IPS DF 4.7 (cell line): ENCODE measurements at regions not wholly inside any gene's neighbourhood (a gene's known extent, or its start where the extent isn't known, plus 50 kb on each side); places are given as distances from the start of the nearest gene placed in this dataset.
A peak's percentile ranks its signal among the peaks of the same experiment; 100 is the strongest.

Source experiments
- DNase-seq: peaks from one replicate; pipeline ENCODE4 v3.0.0-alpha.2; 2013; ENCODE audit warnings: low spot score; ENCODE audit errors: extremely low read depth

DNA sequence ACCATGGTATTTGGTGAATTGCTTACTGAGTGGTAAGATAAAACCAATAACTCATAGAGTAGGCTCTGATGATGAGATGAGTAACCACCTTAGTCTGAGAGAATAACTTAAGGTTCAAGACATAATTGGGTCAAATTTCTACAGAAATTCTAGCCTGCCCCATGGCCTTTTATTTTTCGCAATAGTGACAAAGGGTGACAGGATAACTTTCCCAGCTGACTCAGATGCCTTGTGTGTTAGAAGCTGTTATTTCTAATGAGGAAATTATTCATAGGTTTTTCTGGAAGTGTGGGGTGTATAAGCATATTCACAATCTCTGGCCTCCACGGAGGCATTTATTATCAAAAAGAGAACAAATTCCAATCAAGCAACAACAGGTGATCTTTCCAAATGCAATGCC lies 159.0 kb downstream of the NUP35 start:
- no peak for DNase-seq

DNA sequence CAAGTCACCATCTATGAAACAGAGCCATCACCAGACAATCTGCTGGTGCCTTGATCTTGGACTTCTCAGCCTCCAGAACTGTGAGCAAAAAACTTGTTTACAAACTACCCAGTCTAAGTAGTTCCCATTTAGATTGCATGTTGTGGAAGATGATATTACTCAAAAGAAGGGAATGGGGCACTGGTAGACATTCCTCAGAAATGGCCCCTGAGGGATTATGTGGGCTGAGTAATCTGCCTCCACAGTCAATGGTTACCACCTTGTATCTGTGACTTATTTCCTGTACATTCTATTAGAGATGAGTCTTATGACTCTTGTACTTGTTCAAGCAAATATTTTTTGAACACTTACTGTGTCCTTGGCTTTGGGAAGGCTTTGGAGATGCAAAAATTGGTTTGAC lies 160.4 kb downstream of the NUP35 start:
- no peak for DNase-seq

DNA sequence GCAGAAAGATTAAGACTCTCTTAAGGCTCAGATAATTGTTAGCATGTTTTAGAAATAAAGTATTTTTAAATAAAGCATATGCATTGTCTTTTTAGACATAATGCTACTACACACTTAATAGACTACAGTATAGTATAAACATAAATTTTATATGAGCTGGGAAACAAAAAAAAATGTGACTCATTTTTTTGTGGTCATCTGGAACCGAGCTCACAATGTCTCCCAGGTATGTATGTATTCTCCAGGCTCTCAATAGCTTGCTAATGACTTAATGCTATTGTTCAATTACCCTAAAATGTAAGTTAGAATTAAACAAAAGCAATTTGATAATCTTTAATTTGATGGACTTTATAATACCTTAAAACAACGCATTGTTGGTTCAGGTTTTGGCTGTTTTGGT lies 167.2 kb downstream of the NUP35 start:
- no peak for DNase-seq

DNA sequence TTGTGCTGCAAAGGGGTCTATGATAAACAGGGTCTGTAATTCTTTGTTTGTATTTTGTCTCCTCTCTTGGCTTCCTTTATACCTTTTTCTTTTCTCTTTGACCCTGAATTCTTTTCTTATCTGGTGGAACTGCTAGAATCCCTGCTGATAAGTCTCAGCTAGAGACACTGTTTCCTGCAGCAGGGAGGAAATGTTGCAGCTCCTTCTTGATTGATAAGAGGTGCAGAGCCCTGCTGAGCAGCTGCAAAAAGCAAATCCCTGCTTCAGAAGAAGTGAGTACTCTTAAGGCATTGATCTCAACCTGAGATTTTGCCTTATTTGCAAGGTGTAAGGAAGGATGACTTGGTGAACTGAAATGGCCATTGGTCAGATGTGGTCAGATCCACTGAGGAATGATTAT lies 167.8 kb downstream of the NUP35 start:
- peak; percentile 5 for DNase-seq

DNA sequence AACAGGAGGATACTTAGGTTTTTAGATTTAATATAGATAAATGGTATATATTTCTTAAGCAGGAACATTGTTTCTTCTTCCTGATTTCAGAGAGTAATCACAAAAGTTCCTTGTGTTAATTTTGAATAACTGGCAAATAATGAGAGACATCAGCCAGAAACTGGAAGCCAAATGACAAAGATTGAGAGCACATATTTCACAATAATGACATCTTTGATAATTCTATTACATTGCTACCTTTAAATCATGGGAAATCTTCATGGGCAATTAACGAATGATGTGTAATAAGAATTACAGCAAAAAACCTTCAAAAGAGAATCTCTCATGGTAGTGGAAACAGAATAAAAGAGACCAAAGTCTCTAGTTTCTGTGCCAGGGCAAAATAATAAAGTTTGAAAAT lies 215.1 kb downstream of the NUP35 start:
- no peak for DNase-seq

DNA sequence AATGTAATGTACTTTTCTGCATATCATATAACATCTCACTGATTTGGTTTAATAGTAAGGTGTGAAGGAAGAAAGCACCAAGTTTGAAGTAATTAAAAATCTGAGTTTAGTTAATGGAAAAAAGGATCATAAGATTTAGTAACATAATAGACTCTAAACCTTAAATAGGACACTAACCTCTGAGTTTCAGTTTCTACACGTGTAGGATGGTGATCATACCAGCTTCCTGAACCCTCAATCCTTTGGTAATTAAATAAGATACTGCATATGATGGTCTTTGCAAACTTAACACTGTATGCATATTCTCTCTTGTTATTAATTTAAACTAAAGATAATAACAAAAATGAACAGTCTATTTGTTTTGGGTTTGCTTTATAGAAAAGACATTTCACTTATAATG lies 216.8 kb downstream of the NUP35 start:
- DNase-seq = no peak

DNA sequence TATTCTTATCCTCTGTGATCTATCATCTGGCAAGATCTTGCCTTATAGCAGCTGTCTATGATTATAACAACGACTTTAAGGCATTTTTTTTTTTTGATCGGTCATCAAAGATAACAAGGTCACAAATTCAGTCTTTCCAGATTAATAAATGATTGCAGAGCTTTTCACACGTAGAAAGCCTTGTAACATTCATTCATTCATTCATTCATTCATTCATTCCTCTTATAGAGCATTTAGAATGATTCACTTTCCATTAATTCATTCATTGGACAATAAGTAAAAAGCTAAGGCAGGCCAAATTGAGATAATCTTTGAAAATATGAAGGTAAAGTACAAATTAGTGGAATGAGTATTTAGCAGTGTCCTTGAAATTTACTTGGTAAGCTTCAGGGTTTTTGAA lies 223.7 kb downstream of the NUP35 start:
- DNase-seq = no peak

DNA sequence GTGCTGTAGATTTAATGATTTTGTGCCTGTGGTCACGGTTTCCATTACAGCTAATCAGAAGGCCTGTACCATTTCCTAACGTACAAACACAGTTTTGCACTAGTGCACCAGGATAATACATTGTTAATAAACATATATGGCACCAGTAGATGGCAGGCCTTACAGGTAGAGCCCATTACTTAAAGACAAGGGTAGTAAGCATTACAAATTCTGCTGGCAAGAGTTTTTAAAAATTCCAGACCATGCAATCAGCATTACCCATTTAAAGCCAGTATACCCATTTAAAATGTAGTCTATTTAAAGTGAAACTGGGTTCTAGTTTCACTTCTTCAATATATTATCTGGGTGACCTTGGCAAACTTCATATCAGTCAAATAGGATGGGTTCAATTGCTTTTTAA lies 224.2 kb downstream of the NUP35 start:
- no peak for DNase-seq

DNA sequence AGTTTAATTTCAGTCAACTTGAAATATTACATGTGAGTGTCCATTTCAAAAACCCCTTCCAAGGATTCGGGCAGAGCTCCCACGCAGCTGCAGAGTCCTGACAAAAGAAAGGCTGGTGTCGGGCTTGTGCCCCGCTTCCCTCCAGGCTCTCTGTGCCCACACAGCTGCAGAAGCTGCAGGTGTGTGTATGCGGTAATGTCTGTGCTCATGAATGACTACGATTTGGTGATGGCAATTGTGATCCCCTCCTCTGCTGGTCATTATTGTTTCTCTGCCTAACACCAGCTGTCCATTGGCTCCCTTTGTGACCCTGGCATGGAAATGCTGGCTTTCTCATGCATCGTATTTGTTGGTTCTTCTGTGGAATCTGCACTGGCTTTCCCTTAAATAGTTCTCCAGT lies 224.8 kb downstream of the NUP35 start:
- no peak for DNase-seq

DNA sequence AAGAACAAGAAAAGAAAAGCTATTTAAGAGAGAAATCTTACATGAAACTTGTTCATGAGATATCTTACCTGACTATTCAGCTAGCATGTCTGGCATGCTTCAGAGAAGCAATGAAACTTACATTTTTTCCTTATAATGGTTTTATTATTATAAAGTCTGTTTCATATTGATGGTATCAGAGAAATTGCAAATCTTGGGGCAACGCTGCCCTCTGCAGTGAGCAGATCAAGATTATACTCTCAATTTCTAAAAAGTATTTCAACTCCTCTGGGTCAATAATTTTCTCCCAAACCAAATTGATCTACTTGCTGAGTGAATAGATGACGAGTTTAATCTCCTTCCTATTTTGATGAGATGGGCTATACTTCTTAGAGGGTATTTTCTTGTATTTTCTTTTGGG lies 235.6 kb downstream of the NUP35 start:
- DNase-seq = no peak

DNA sequence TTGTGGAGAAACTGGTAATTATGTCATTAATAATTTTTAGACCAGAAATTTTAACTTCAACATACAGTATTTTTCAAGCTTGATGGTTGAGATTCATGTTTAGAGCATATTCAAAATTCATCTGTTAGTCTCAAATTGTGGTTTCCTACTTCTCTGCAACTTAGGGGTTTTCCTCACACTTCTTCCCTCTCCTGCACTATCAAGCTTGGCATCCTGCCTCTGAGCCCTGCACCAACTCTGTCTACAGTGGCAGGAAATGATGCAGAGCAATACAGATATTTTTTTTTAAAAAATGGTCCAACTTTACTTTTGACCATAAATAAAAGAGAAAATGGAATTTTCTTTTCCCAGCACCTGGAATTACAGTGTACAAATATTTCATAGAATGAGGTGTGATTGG lies 247.3 kb downstream of the NUP35 start:
- no peak for DNase-seq

DNA sequence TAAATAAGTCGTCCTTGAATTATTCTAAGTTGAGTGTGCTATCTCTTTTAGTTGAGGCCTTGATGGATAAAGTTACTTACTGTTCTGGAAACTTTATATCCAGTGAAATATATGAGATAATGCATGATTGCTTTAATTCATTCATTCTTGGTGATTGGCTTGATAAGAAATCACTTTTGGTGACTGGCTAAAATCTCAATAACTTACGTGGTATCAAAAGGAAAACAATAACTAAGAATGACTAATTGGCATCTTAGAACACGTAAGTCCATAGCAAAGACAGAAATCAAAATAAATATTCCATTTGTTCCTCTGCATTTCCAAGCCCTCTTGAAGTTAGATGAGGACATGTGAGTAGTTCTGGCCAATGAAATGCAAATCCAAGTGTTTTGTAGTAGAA lies 251.6 kb downstream of the NUP35 start:
- no peak for DNase-seq

DNA sequence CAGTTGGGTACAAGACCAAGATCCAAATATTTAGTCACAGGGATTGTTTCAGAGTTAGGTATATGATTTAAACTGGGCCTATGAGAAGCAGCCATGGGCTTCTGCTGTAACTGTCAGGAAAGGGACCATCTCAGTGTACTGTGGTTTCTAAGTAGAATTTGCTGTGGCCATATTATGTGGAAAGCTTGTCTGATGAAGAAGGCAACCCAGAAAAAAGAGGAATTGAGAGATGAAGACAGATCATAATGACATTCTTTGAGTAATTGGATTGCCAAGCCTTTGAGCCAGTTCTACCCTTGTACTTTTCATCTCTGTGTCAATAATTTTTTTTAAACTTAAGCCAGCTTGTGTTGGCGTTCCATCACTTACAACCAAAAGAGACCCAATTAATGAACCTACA lies 259.6 kb downstream of the NUP35 start:
- no peak for DNase-seq

DNA sequence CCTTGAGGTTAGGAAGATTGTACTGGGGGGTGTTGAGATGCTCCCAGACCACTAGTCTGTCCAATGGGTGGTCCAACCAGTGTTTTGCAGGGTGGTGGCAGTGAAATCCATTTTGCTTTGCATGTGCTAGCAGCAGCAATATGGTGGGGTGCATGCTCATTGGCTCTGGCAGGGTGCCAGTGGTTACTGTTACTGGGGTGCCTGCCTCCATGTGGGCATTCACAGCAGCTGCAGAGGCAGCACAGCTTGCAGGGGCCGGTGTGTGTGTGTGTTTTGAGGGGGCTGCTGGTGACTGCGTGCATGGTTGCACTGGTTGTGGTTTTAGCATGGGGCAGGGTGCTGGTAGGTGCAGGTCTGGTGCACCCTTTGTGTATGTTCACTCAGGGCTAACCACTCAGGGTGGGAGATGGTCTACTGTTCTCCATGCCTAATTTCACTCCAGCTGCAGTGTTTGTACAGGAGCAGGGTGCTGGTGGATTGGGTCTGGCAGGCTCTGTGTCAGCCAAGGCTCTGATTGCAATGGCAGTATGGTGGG lies 265.4 kb downstream of the NUP35 start:
- no peak for DNase-seq

DNA sequence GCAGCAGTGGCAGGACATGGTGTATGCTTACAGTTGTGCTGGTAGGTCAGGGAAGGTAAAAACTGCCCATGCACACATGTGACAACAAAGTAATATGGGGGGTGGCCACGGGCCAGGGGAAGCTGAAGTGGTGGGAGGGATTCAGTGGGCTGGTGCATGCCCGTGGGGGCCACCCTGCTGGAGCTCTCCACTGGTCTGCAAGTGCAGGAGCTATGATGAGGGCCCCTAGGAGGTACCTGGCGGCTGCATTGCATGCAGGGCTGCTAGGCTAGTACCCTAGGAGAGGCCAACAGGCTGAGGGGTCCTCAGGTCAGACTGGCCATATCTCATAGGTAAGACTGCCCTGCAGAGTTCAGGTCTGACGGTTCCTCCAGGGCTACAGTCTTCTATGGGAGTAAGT lies 265.9 kb downstream of the NUP35 start:
- DNase-seq = no peak

DNA sequence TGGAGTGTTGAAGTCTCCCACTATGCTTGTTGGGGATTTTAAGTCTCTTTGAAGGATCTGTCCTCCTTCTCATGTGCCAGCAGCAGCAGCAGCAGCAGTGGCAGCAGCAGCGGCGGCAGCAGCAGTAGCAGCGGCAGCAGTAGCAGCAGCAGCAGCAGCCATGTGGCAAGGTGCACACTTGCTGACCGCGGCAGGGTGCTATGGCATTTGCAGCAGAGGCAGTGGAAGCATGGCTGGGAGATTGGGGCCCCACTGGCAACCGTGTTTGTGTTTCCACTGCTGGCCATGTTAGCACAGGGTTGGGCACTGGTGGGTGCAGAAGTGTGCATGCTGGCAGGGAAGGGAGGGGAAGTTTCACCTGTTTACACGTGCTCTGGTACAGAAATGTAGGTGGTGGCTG lies 280.1 kb downstream of the NUP35 start:
- no peak for DNase-seq

DNA sequence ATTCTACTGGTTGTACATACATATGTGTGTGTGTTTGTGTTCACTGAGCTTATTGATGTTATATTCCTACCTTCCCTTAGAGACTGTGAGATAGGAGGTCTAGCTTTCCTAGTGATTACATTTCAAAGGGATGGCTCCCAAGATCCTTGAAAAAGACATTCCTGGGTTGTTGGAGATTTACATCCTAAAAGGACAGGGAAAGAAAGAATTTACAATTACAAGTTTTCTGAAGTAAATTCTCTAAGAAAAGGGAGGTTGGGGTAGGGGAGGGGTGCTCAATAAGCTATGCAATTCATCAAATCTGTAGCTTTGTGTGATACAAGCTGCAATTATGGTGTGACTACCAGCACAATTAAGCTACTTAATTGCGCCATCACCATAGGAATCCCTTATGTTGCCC lies 284.3 kb downstream of the NUP35 start:
- no peak for DNase-seq

DNA sequence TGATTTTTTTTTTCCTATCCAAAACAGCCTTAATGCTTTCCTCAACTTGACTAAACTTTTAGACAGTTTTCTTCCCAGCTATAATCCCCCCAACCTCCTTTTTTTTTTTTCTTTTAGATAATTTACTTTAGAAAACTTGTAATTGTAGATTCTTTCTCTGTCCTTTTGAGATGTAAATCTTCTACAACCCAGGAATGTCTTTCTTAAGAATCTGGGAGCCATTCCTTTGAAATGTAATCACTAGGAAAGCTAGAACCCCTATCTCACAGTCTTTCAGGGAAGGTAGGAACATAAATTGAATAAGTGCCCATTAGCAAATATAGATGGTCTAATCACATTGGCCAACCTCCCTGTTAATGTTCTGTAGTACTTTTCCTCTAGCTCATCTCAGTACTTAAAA lies 285.4 kb downstream of the NUP35 start:
- no peak for DNase-seq

DNA sequence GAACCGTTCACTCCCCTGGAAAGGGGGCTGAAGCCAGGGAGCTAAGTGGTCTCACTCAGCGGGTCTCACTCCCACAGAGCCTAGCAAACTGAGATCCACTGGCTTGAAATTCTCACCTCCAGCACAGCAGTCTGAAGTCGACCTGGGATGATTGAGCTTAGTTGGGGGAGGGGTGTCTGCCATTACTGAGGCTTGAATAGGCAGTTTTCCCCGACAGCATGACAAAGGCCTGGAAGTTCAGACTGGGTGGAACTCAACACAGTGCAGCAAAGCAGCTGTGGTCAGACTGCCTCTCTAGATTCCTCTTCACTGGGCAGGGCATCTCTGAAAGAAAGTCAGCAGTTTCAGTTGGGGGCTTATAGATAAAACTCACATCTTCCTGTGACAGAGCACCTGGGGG lies 292.5 kb downstream of the NUP35 start:
- DNase-seq = no peak

DNA sequence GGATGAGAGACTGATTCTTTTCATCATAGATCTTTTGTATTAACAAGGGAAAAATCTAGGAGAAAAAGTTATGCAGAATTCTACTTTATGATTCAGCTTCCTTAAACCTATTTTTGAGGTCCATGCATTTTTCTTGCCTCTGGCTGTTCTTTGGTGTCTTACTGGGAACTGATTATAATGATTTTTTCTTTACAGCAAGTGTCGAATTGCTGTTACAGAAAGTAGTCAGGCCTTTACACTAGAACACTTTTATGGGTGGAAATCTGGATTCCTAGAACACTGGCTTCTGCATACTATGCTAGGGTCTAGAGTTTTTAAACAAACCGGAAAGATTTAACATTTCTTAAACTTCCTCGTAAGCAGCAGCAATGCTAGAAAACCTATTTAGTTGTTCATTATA lies 302.6 kb downstream of the NUP35 start:
- DNase-seq = no peak

DNA sequence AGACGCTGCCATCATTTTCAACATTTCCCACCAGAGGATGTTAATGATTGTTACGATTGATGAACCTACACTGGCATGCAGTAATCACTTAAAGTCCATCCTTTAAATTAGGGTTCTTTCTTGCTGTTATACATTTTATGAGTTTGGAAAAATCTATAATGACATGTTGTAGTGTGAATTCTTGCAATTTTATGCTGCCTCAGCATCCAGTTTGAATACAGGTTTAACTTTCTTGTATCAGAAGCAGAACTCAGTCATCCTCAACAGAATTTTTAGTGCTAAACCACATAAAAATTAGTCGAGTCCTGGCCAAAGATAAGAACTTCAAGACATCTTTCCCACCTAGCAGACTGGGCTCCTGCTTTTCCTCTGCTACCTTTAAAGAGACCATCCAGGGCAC lies 303.3 kb downstream of the NUP35 start:
- no peak for DNase-seq

DNA sequence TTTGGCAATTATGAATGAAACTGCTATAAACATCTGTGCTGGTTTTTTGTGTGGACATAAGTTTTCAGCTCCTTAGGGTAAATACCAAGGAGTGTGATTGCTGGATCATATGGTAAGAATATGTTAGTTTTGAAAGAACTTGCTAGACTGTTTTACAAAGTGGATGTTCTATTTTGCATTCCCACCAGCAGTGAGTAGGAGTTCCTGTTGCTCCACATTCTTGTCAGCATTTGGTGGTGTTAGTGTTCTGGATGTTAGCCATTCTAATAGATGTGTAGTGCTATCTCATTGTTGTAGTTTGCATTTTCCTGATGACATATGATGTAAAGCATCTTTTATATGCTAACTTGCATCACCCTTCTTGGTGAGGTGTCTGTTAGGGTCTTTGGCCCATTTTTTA lies 304.6 kb downstream of the NUP35 start:
- no peak for DNase-seq

DNA sequence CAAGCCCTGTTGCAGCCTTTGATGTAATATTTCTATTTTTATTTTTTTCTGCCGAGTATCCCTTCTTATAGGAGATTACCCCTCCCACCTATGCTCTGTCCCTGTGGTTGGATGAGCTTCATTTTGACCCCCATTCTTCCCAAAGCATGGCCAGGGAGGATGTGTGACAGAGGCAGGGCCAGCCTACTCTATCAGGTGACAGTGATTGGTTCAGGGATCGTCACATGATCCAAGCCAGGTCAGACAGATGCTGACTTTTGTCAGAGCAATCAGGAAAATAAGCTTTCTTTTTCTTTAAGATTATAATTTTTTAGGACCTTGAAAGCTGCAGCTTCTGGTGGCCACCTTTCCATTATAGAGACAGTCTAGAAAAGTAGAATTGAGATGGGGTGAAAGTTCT lies 314.3 kb downstream of the NUP35 start:
- DNase-seq = no peak

DNA sequence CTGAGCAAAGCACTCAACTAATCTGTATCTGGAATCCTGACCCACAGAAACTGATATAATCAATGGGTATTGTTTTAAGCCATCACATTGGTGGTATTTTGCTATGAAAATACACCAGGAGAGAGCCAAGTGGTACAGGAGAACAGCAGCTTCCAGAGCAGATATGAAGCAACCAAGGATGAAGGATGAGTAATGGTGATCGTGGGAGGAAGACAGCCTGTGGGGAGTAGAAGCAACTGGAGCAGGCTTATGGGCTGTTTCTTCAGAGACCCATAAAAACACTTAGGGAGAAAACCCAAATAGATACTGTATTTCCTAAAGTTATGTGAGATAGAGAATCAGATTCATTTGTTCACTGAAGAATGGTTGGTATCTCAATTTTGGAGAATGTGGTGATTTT lies 330.8 kb downstream of the NUP35 start:
- no peak for DNase-seq
